HL-60/S4 (cell line): ENCODE measurements at regions not wholly inside any gene's neighbourhood (a gene's known extent, or its start where the extent isn't known, plus 50 kb on each side); places are given as distances from the start of the nearest gene placed in this dataset.
"Not testable (repeated sequence)": the region's sequence is repeated elsewhere in the genome, so short reads cannot be mapped to it uniquely, and the experiment has no call there.

Experiments
- in situ Hi-C: fragments of 300-500 bp; cut with MboI; formaldehyde crosslinking; loops from 2 replicates; pipeline ENCODE4 v1.14.3; 2022; ENCODE audit warnings: low sequenced_read_pairs

- in situ Hi-C loops: no loop called here
Measured at GRCh38 chr18:60209042-60209441, 163.5 kb downstream of the MC4R start.

GRCh38 chr18:60202708-60203107 is 169.9 kb downstream of the MC4R start:
- in situ Hi-C loops: no loop called here

- in situ Hi-C loops: no loop called here
Measured at GRCh38 chr18:60200558-60200957, 172.0 kb downstream of the MC4R start.

- in situ Hi-C loops: no loop called here
Measured at GRCh38 chr18:60199505-60199904, 173.1 kb downstream of the MC4R start.

GRCh38 chr18:60197671-60198462 is 174.7 kb downstream of the MC4R start:
- in situ Hi-C loops: no loop called here

- in situ Hi-C loops: no loop called here
Measured at GRCh38 chr18:60196836-60197606, 175.6 kb downstream of the MC4R start.

- in situ Hi-C loops: no loop called here
Measured at GRCh38 chr18:60193780-60194179, 178.8 kb downstream of the MC4R start.

GRCh38 chr18:60191926-60192325 is 180.6 kb downstream of the MC4R start:
- in situ Hi-C loops: no loop called here

GRCh38 chr18:60189856-60190255 is 182.7 kb downstream of the MC4R start:
- in situ Hi-C loops: no loop called here

GRCh38 chr18:60188958-60189357 is 183.6 kb downstream of the MC4R start:
- in situ Hi-C loops: no loop called here

- in situ Hi-C loops: no loop called here
Measured at GRCh38 chr18:60182223-60182622, 190.4 kb downstream of the MC4R start.

GRCh38 chr18:60180671-60181070 is 191.9 kb downstream of the MC4R start:
- in situ Hi-C loops: no loop called here

- in situ Hi-C loops: not testable (repeated sequence)
Measured at GRCh38 chr18:60178224-60178623, 194.4 kb downstream of the MC4R start.

- in situ Hi-C loops: no loop called here
Measured at GRCh38 chr18:60176259-60176658, 196.3 kb downstream of the MC4R start.

GRCh38 chr18:60174832-60175231 is 197.7 kb downstream of the MC4R start:
- in situ Hi-C loops: no loop called here

- in situ Hi-C loops: no loop called here
Measured at GRCh38 chr18:60172030-60172429, 200.5 kb downstream of the MC4R start.

GRCh38 chr18:60163622-60164021 is 209.0 kb downstream of the MC4R start:
- in situ Hi-C loops: no loop called here

GRCh38 chr18:60162388-60162787 is 210.2 kb downstream of the MC4R start:
- in situ Hi-C loops: no loop called here

- in situ Hi-C loops: no loop called here
Measured at GRCh38 chr18:60157810-60158209, 214.8 kb downstream of the MC4R start.

- in situ Hi-C loops: no loop called here
Measured at GRCh38 chr18:60153376-60153775, 219.2 kb downstream of the MC4R start.

- in situ Hi-C loops: no loop called here
Measured at GRCh38 chr18:60149316-60149715, 223.3 kb downstream of the MC4R start.

GRCh38 chr18:60147323-60147722 is 225.3 kb downstream of the MC4R start:
- in situ Hi-C loops: no loop called here
